Activated CD4-positive, alpha-beta T cell treated with anti-CD3 and anti-CD28 coated beads, Interleukin-2, amount 50 U/mL, for 1 hour (primary cell): ENCODE measurements at regions not wholly inside any gene's neighbourhood (a gene's known extent, or its start where the extent isn't known, plus 50 kb on each side); places are given as distances from the start of the nearest gene placed in this dataset.
"Not testable (repeated sequence)": the region's sequence is repeated elsewhere in the genome, so short reads cannot be mapped to it uniquely, and the experiment has no call there.

ENCODE experiments used
- DNase-seq: peaks from one replicate; pipeline ENCODE4 v3.0.0-alpha.2; 2020

GRCh38 chr1:146318715-146319114 is 89.9 kb upstream of the NOTCH2NLA start:
- DNase-seq = not testable (repeated sequence)

- not testable (repeated sequence) for DNase-seq
These were observed 89.0 kb upstream of the NOTCH2NLA start for GRCh38 chr1:146317785-146318184.

GRCh38 chr1:146314449-146315246 is 85.8 kb upstream of the NOTCH2NLA start:
- not testable (repeated sequence) for DNase-seq

GRCh38 chr1:146310579-146310978 is 81.8 kb upstream of the NOTCH2NLA start:
- DNase-seq = not testable (repeated sequence)

- not testable (repeated sequence) for DNase-seq
These were observed 80.6 kb upstream of the NOTCH2NLA start for GRCh38 chr1:146309427-146309826.

- not testable (repeated sequence) for DNase-seq
These were observed 80.1 kb upstream of the NOTCH2NLA start for GRCh38 chr1:146308892-146309291.

GRCh38 chr1:146308152-146308551 is 79.3 kb upstream of the NOTCH2NLA start:
- DNase-seq = not testable (repeated sequence)

GRCh38 chr1:146307632-146308031 is 78.8 kb upstream of the NOTCH2NLA start:
- DNase-seq = not testable (repeated sequence)

GRCh38 chr1:146306651-146307050 is 77.8 kb upstream of the NOTCH2NLA start:
- not testable (repeated sequence) for DNase-seq

- not testable (repeated sequence) for DNase-seq
These were observed 76.6 kb upstream of the NOTCH2NLA start for GRCh38 chr1:146305442-146305841.

GRCh38 chr1:146298575-146298897 is 69.7 kb upstream of the NOTCH2NLA start:
- DNase-seq = not testable (repeated sequence)

- DNase-seq = not testable (repeated sequence)
These were observed 69.2 kb upstream of the NOTCH2NLA start for GRCh38 chr1:146297781-146298574.

- not testable (repeated sequence) for DNase-seq
These were observed 64.4 kb upstream of the NOTCH2NLA start for GRCh38 chr1:146292940-146293936.

GRCh38 chr1:146292424-146292823 is 63.6 kb upstream of the NOTCH2NLA start:
- DNase-seq = not testable (repeated sequence)

GRCh38 chr1:146287881-146288280 is 59.1 kb upstream of the NOTCH2NLA start:
- not testable (repeated sequence) for DNase-seq

- not testable (repeated sequence) for DNase-seq
These were observed 55.9 kb upstream of the NOTCH2NLA start for GRCh38 chr1:146284760-146285159.

GRCh38 chr1:146283527-146283880 is 54.7 kb upstream of the NOTCH2NLA start:
- not testable (repeated sequence) for DNase-seq

- not testable (repeated sequence) for DNase-seq
These were observed 54.1 kb upstream of the NOTCH2NLA start for GRCh38 chr1:146282807-146283526.

GRCh38 chr1:146281522-146281921 is 52.7 kb upstream of the NOTCH2NLA start:
- not testable (repeated sequence) for DNase-seq

- DNase-seq = not testable (repeated sequence)
These were observed 49.9 kb upstream of the NOTCH2NLA start for GRCh38 chr1:146278758-146279157.
